Prostate gland (tissue), 2 donors: ENCODE measurements at regions not wholly inside any gene's neighbourhood (a gene's known extent, or its start where the extent isn't known, plus 50 kb on each side); places are given as distances from the start of the nearest gene placed in this dataset.

ENCODE experiments used
- CTCF ChIP-seq, 4 experiments: fragments of 200-600 bp in 2 of 4; fragments of 450-650 bp in 2 of 4; sonication (generic) in 2 of 4; IDR thresholded peaks; 1 replicate in 3 of 4; 2 replicates in 1 of 4; pipeline ENCODE4 v1.5.1; 2016 to 2019; ENCODE audit warnings: antibody characterized with exemption in 4 of 4, mild to moderate bottlenecking in 2 of 4, moderate library complexity in 2 of 4
- POLR2AphosphoS5 ChIP-seq: sonication (generic); formaldehyde crosslinking; IDR thresholded peaks from one replicate; pipeline ENCODE4 v1.6.1; 2017; ENCODE audit warnings: antibody characterized with exemption

GRCh38 chr2:199085261-199085660, 372.5 kb downstream of the SATB2 start:
- no peak for TF ChIP-seq CTCF (IDR thresholded peaks at IDR 0.05)
- TF ChIP-seq POLR2AphosphoS5, result no peak
